Endothelial cell (in vitro differentiated cells): ENCODE measurements at regions not wholly inside any gene's neighbourhood (a gene's known extent, or its start where the extent isn't known, plus 50 kb on each side); places are given as distances from the start of the nearest gene placed in this dataset.

Source experiments
- DNase-seq: peaks from one replicate; pipeline ENCODE4 v3.0.0; 2021; ENCODE audit warnings: low spot score
- H3K27ac Mint-ChIP-seq: one replicate; pipeline ENCODE4 v1.8.0; 2021; ENCODE audit warnings: mixed read lengths, inconsistent platforms; ENCODE audit not compliant: unreplicated experiment
- H3K27me3 Mint-ChIP-seq: one replicate; pipeline ENCODE4 v1.8.0; 2021; ENCODE audit warnings: mild to moderate bottlenecking, moderate library complexity, mixed read lengths, inconsistent platforms; ENCODE audit not compliant: unreplicated experiment
- H3K36me3 Mint-ChIP-seq: one replicate; pipeline ENCODE4 v1.8.0; 2021; ENCODE audit warnings: mild to moderate bottlenecking, low read depth, mixed read lengths, inconsistent platforms; ENCODE audit not compliant: unreplicated experiment
- H3K4me1 Mint-ChIP-seq: one replicate; pipeline ENCODE4 v1.8.0; 2021; ENCODE audit warnings: mild to moderate bottlenecking, mixed read lengths, inconsistent platforms; ENCODE audit not compliant: unreplicated experiment
- H3K4me3 Mint-ChIP-seq: one replicate; pipeline ENCODE4 v1.8.0; 2021; ENCODE audit warnings: mild to moderate bottlenecking, mixed read lengths, inconsistent platforms; ENCODE audit not compliant: unreplicated experiment
- H3K9me3 Mint-ChIP-seq: one replicate; pipeline ENCODE4 v1.8.0; 2021; ENCODE audit warnings: mixed read lengths, inconsistent platforms; ENCODE audit not compliant: unreplicated experiment
- TF ChIP-seq, protein P1 (sequence below): fragments of 200-600 bp; sonication (generic); IDR thresholded peaks from one replicate; pipeline ENCODE4 v1.5.0; 2021; ENCODE audit warnings: antibody characterized with exemption; ENCODE audit not compliant: unreplicated experiment

DNA sequence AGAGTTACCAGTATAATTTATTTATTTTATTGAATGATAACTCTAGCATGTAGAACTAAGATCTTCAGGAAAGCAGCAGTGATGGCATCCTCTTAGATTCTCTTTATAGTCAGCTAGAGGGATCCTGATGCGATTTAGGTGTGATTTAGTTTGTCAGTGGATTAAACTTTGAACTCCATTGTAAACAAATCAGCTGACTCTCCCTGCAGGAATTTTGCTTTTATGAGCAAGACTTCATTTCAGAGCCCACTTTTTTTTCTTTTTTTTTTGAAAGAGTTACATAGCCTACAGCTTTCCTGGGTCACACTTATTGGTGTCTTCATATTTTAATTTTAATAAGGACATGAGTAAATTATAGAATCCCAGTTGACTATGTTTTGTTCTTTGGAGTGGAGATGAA lies 93.8 kb upstream of the SEMA6A start:
- no peak overlapping the region for H3K4me3 Mint-ChIP-seq
- DNase-seq = no peak
- H3K36me3 Mint-ChIP-seq = no peaks in the 10 kb centered on the region

DNA sequence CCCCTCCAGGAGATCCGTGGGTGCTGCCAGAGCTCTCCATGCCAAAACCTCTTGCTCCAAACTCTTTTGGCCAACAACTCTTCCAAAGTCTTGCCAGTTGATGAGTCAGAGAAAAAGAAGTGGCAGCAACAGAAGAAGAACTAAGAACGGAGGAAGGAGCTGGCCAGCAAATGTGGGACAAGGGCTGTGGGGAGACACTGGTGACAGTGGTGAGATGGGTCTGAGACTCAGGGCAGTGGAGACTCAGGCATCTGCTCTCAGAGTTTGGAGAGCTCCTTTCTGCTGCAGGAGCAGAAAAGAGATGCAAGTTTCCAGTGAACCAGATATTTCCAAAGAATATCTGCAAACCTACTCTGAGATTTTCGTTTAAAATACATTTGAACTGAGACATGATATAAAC lies 92.3 kb upstream of the SEMA6A start:
- no peaks in the 10 kb centered on the region for H3K4me1 Mint-ChIP-seq
- TF ChIP-seq, protein P1, sequence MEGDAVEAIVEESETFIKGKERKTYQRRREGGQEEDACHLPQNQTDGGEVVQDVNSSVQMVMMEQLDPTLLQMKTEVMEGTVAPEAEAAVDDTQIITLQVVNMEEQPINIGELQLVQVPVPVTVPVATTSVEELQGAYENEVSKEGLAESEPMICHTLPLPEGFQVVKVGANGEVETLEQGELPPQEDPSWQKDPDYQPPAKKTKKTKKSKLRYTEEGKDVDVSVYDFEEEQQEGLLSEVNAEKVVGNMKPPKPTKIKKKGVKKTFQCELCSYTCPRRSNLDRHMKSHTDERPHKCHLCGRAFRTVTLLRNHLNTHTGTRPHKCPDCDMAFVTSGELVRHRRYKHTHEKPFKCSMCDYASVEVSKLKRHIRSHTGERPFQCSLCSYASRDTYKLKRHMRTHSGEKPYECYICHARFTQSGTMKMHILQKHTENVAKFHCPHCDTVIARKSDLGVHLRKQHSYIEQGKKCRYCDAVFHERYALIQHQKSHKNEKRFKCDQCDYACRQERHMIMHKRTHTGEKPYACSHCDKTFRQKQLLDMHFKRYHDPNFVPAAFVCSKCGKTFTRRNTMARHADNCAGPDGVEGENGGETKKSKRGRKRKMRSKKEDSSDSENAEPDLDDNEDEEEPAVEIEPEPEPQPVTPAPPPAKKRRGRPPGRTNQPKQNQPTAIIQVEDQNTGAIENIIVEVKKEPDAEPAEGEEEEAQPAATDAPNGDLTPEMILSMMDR = no peak
- H3K4me3 Mint-ChIP-seq = no peak overlapping the region
- H3K36me3 Mint-ChIP-seq = peaks cover 3% of the 10 kb centered on the region
- no peak overlapping the region for H3K27ac Mint-ChIP-seq
- DNase-seq = no peak
- H3K27me3 Mint-ChIP-seq = no peaks in the 10 kb centered on the region
- no peaks in the 10 kb centered on the region for H3K9me3 Mint-ChIP-seq

More for the DNA sequence above, 93.8 kb upstream of the SEMA6A start:
- no peak overlapping the region for H3K27ac Mint-ChIP-seq
- H3K9me3 Mint-ChIP-seq = no peaks in the 10 kb centered on the region
- H3K4me1 Mint-ChIP-seq = no peaks in the 10 kb centered on the region
- TF ChIP-seq, protein P1 = no peak
- no peaks in the 10 kb centered on the region for H3K27me3 Mint-ChIP-seq

DNA sequence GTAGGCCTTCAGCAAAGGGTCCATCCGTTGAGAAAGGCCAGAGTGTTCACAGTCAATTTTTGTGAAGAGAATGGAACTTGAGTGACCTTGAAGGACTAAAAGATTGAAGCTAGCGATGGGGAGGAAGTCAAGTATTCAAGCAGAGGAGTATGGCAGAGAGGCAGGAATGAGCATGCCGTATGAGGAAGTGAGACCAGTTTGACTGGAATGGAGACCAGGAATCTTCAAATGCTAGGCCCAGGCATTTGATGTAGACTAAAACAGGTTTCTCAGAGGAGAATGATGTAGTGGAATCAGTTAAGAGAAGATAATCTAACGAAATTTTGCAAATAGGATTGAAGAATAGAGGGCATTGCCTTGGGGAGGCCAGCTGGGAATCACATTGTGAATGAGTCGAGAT lies 90.4 kb upstream of the SEMA6A start:
- Mint-ChIP-seq H3K27me3 (no peaks in the 10 kb centered on the region), H3K4me1 (no peaks in the 10 kb centered on the region), H3K36me3 (peaks cover 4% of the 10 kb centered on the region), H3K9me3 (peaks cover 4% of the 10 kb centered on the region), H3K27ac (no peak overlapping the region), H3K4me3 (no peak overlapping the region)
- DNase-seq = no peak
- TF ChIP-seq, protein P1 = no peak

DNA sequence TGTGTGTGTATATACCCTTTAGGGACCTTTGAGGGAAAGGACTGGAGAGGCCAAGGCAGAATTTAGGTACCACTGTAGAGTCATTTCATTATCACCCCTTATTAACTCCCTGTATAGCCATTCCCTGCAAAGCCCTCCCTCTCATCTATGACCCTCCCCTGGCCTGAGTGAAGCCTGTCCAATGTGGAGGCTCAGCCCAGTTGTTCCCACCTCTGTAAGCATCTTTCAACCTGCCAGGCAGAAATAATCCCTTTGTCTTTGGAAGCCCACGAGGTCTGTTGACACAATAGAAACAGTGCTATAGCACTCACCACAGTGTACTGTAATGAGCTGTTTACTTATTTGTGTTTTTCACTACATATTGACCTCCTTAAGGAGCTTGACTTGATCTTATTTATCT lies 88.5 kb upstream of the SEMA6A start:
- Mint-ChIP-seq H3K27me3 (no peaks in the 10 kb centered on the region), H3K9me3 (peaks cover 4% of the 10 kb centered on the region), H3K27ac (no peak overlapping the region), H3K4me3 (no peak overlapping the region), H3K4me1 (peaks cover 3% of the 10 kb centered on the region), H3K36me3 (peaks cover 4% of the 10 kb centered on the region)
- no peak for DNase-seq
- TF ChIP-seq, protein P1 = no peak

DNA sequence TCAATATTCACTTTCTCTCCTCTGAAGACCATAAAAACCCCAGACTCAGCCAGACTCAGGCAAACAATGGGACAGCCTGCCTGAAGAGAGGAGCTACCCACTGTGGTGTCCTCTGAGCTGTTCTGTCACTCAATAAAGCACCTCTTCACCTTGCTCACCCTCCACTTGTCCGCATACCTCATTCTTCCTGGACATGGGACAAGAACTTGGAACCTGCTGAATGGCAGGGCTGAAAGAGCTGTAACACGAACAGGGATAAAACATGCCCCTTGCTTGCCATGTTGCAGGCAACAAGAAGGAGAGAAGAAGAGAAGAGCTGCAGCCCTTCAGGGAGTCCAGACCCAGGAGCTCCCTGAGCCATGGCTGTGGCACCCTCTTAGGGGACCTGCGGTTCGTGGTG lies 86.8 kb upstream of the SEMA6A start:
- H3K4me3 Mint-ChIP-seq = no peak overlapping the region
- peaks cover 4% of the 10 kb centered on the region for H3K9me3 Mint-ChIP-seq
- peaks cover 4% of the 10 kb centered on the region for H3K36me3 Mint-ChIP-seq
- TF ChIP-seq, protein P1 = no peak
- no peak overlapping the region for H3K27ac Mint-ChIP-seq
- H3K27me3 Mint-ChIP-seq = no peaks in the 10 kb centered on the region
- DNase-seq = no peak
- peaks cover 3% of the 10 kb centered on the region for H3K4me1 Mint-ChIP-seq
